SK-MEL-5 (cell line): ENCODE measurements at regions not wholly inside any gene's neighbourhood (a gene's known extent, or its start where the extent isn't known, plus 50 kb on each side); places are given as distances from the start of the nearest gene placed in this dataset.

Experiments
- DNase-seq: peaks from one replicate; pipeline ENCODE4 v3.0.0-alpha.2; 2016; ENCODE audit warnings: low read depth, low spot score
- in situ Hi-C: cut with HindIII; loops from 2 replicates; pipeline ENCODE4 v1.10.0; 2016; ENCODE audit warnings: low sequenced_read_pairs, high pct_unique_total_duplicates, low pct_unique_long_range_greater_than_20kb

DNA sequence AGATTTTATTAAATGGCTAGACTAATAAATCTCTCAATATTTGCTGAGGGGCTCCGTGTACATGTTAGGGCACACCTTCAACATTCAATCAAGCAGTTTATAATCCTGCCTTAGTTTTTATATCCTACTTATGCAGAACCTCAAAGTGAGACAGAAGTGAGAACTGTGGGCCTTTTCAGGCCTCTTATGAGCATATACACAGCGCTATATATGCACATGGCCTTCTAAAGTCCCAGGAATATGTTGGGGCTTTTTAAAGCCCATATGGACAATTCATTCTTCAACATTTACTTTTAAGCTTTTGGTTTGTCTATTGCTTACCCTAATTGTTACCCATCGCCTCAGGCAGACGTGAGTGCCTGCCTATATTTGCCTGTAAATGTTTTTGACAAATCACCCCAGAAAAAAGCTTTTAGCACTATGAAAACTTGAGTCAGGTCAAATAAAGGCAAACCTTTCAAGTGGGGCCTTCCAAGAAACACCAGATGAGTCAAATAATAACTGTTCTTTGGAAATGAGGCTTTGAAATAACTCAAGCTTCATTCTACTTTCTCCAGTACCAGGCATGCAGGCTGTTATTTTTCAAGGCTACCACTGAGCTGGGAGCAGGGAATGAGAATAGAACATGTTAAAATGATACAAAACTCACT lies 58.2 kb downstream of the ESM1 start:
- DNase-seq = no peak
- in situ Hi-C loops = no loop called here

GRCh38 chr5:54924487-54924886 lies 60.9 kb downstream of the ESM1 start:
- no peak for DNase-seq
- in situ Hi-C loops = no loop called here

DNA sequence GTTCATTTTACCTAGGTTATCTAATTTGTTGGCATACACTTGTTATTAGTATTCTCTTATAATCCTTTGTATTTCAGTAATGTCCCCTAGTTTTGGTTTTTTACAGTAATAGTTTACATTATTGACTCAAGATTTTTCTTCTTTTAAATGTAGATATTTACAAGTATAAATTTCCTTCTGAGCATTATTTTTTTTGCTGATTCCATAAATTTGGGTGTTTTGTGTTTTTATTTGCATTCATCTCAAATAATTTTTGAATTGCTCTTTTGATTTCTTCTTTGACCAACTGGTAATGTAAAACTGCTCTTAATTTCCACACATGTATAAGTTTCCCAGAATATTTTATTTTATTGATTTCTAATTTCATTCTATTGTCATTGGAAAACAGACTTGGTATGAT lies 68.1 kb downstream of the ESM1 start:
- no peak for DNase-seq
- in situ Hi-C loops = no loop called here

GRCh38 chr5:54915466-54916027 lies 69.8 kb downstream of the ESM1 start:
- in situ Hi-C loops = no loop called here

DNA sequence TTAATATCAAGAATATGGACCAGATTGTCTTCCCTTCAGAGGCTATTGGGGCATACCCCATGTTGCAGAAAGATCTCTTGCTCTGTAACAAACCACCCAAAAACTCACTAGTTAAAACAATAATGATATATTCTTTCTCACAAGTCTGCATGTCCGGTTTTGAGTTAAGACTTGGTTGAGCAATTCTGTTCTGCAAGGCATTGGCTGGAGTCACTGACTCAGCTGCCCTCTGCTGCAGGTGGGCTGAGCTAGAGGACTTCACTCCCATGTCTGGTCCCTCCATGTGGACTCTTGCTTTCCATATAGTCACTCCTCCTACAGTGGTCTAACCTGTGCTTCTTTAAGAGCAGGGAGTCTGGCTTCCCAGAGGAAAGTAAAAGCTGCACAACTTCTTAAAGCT lies 73.4 kb downstream of the ESM1 start:
- in situ Hi-C loops = no loop called here

More at GRCh38 chr5:54915466-54916027, 69.8 kb downstream of the ESM1 start:
- no peak for DNase-seq

GRCh38 chr5:54909911-54910870 lies 75.2 kb downstream of the ESM1 start:
- peak; percentile 57 for DNase-seq
- in situ Hi-C loops = no loop called here

More for the DNA sequence above, 73.4 kb downstream of the ESM1 start:
- DNase-seq = no peak

DNA sequence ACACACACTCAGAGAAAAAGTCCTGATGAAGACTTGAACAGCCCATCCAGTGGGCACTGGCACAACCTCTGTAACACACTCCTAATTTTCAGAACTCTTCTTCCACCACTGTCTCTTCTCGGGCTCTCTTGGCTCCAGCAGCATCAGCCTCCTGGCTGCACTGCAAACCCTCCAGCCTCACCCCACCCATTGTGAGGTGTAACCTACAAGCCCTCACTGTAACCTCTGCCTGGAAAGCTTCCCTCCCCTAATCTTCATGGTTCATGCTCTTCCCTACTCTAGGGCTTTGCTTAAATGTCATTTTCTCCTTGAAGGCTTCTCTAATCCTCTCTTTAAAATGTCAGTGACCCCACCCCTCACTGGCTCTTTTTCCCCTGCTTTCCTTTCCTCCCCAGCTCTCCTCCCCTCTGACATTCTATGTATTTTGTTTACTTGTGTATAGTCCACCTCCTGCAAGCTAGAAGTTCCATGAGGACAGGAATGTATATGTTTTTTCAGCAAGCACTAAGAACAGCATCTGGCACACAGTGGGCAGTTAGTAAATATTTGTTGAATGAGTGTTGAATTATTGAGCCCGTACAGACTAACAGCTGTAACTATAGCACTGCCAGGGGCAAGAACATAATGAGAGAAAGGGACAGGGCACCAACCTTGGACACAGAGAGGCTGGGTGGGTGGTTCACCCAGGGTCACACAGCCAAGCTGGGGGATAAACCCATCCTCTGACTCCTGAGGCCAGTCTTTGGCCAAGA lies 76.4 kb downstream of the ESM1 start:
- in situ Hi-C loops = no loop called here
- DNase-seq = no peak

GRCh38 chr5:54905942-54906537 lies 79.4 kb downstream of the ESM1 start:
- peak; percentile 83 for DNase-seq
- in situ Hi-C loops = no loop called here

GRCh38 chr5:54905246-54905795 lies 80.1 kb downstream of the ESM1 start:
- DNase-seq = no peak
- in situ Hi-C loops = no loop called here

- DNase-seq = peak; percentile 72
- in situ Hi-C loops = no loop called here
Observed at GRCh38 chr5:54904425-54904824, 81.0 kb downstream of the ESM1 start.

GRCh38 chr5:54902791-54903473 lies 82.5 kb downstream of the ESM1 start:
- DNase-seq = peak; percentile 33
- in situ Hi-C loops = no loop called here

DNA sequence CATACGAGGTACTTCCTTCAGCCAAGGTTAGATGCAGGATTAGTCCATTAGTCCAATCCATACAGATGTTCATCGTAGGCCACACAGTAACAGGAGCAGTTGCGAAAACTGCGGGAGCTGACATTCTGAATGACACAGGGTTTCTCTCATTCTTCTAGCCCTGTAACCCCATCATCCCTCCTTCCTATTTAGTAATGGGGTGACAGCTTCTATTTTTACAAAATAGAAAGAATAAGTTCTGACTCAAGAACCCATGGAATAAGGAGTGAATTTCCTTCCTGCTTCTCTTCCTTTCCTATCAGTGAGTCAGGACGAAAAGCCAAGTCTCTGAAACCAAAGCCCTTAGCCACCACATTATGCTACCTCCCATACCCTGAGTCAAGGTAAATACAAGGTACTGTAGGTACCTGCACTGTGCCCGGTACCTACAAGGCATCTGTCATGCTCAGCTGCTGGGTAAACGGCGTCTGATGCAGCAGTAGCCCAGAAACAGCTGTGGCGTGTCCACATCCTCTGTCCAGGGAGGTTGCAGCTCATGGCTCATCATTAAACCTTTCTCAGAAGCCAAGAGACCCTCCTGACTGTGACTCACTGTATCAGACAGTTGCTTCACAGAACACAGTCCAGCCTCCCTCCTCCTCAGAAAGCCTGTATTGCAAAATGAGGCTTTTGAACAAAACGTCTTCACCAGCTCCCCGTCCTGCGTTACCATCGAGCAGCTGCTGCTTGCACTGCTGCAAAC lies 84.2 kb downstream of the ESM1 start:
- in situ Hi-C loops = no loop called here
- DNase-seq = peak; percentile 54

GRCh38 chr5:54897001-54897400 lies 88.4 kb downstream of the ESM1 start:
- in situ Hi-C loops = no loop called here
- no peak for DNase-seq

DNA sequence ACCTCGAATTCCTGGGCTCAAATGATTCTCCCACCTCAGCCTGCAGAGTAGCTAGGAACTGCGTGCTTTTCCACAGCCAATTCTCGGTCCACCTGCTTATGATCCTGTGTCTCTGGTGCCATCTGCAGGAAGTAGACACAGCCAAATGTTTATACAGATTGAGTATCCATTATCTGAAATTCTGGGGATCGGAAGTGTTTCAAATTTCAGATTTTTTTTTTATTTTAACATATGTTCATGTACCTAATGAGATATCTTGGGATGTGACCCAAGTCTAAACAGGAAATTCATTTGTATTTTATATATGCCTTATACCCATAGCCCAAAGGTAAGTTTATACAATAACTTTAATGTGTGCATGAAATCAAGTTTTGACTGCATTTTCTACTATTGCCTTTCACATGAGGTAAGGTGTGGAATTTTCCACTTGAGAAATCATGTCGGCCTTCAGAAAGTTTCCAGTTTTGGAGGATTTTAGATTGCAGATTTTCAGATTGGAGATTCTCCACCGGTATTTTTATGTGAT lies 89.5 kb downstream of the ESM1 start:
- in situ Hi-C loops = no loop called here
- DNase-seq = peak; percentile 79

GRCh38 chr5:54894957-54895815 lies 90.2 kb downstream of the ESM1 start:
- DNase-seq = no peak
- in situ Hi-C loops = no loop called here
